Activated B cell treated with CpG ODN at 0.5 μM for 24 hours (primary cell): ENCODE measurements at regions not wholly inside any gene's neighbourhood (a gene's known extent, or its start where the extent isn't known, plus 50 kb on each side); places are given as distances from the start of the nearest gene placed in this dataset.
"Not testable (repeated sequence)": the region's sequence is repeated elsewhere in the genome, so short reads cannot be mapped to it uniquely, and the experiment has no call there.

ENCODE experiments used
- ATAC-seq: fragments of 200-7000 bp; cut with Tn5 transposase; one replicate; pipeline ENCODE4 v1.10.0; 2021; ENCODE audit warnings: low read depth, mild to moderate bottlenecking, moderate library complexity
- CTCF ChIA-PET: fragments of 350-600 bp; sonication (Branson Sonifier 250); formaldehyde crosslinking; loops from one replicate; lab custom pipeline; 2021; ENCODE audit warnings: antibody characterized with exemption; lab: Charles Lee
- POLR2A ChIA-PET: fragments of 350-600 bp; sonication (Branson Sonifier 250); formaldehyde crosslinking; loops from one replicate; lab custom pipeline; 2021; ENCODE audit warnings: antibody characterized with exemption; lab: Charles Lee
- DNase-seq: peaks from one replicate; pipeline ENCODE4 v3.0.0; 2022
- H3K27ac Mint-ChIP-seq: one replicate; pipeline ENCODE4 v1.8.0; 2020; ENCODE audit warnings: mixed read lengths
- H3K27me3 Mint-ChIP-seq: one replicate; pipeline ENCODE4 v1.8.0; 2021; ENCODE audit warnings: mixed read lengths
- H3K36me3 Mint-ChIP-seq: one replicate; pipeline ENCODE4 v1.8.0; 2021; ENCODE audit warnings: low read depth, mixed read lengths
- H3K4me1 Mint-ChIP-seq: one replicate; pipeline ENCODE4 v1.8.0; 2021; ENCODE audit warnings: mixed read lengths
- H3K4me3 Mint-ChIP-seq: one replicate; pipeline ENCODE4 v1.8.0; 2020; ENCODE audit warnings: mild to moderate bottlenecking, mixed read lengths
- H3K9me3 Mint-ChIP-seq: one replicate; pipeline ENCODE4 v1.8.0; 2020; ENCODE audit warnings: mixed read lengths
- intact Hi-C: fragments of 100-400 bp; cut with micrococcal nuclease; formaldehyde crosslinking; loops from one replicate; pipeline ENCODE4 v1.15.1; 2024
- TF ChIP-seq, protein P1 (sequence below): fragments of 200-600 bp; IDR thresholded peaks from one replicate; pipeline ENCODE4 v1.8.0; 2022; ENCODE audit warnings: antibody characterized with exemption, mild to moderate bottlenecking

DNA sequence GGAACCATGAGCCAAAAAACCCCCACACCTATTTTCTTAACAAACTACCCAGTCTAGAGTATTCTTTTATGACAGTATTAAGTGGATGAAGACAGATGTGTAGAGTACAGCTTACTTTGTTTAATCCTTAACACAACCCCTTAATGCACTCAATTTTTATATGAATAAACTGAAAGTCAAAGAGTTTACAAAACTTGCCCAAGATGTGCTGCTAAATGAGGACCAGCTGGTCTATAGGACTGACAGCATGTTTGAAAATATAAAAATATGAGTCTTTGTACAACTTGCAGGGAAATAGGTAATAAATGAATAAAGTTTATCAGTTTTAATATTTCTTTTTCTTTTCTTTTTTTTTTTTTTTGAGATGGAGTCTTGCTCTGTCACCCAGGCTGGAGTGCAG is 102.3 kb downstream of the ZFY start:
- POLR2A ChIA-PET = no interaction called here
- H3K27me3 Mint-ChIP-seq = no peaks in the 10 kb centered on the region
- H3K27ac Mint-ChIP-seq = no peak overlapping the region
- intact Hi-C loops = no loop called here
- H3K9me3 Mint-ChIP-seq = no peaks in the 10 kb centered on the region
- CTCF ChIA-PET = no interaction called here
- TF ChIP-seq, protein P1, sequence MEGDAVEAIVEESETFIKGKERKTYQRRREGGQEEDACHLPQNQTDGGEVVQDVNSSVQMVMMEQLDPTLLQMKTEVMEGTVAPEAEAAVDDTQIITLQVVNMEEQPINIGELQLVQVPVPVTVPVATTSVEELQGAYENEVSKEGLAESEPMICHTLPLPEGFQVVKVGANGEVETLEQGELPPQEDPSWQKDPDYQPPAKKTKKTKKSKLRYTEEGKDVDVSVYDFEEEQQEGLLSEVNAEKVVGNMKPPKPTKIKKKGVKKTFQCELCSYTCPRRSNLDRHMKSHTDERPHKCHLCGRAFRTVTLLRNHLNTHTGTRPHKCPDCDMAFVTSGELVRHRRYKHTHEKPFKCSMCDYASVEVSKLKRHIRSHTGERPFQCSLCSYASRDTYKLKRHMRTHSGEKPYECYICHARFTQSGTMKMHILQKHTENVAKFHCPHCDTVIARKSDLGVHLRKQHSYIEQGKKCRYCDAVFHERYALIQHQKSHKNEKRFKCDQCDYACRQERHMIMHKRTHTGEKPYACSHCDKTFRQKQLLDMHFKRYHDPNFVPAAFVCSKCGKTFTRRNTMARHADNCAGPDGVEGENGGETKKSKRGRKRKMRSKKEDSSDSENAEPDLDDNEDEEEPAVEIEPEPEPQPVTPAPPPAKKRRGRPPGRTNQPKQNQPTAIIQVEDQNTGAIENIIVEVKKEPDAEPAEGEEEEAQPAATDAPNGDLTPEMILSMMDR = no peak
- no peak overlapping the region for H3K4me3 Mint-ChIP-seq
- peaks cover 7% of the 10 kb centered on the region for H3K36me3 Mint-ChIP-seq
- ATAC-seq = no peak
- peaks cover 41% of the 10 kb centered on the region for H3K4me1 Mint-ChIP-seq
- no peak for DNase-seq

DNA sequence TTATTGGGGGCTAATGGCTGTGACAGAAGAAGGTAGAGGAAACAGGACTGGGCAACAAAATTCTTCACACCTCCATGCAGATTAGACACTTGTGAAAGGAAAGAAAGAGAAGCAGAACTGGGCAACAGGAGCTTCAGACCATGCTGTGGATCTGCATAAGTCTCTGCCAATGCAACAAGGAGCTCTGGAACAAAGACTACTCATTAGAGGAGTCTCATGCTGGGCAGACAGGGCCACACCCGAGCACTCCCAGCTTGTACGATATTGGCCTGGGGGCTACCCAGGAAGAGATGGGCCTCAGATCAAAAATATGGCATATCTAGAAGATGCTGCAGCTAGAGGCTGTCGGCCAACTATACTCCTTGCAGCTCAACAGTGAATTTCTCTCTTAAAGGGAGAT is 105.2 kb downstream of the ZFY start:
- H3K4me1 Mint-ChIP-seq = peaks cover 38% of the 10 kb centered on the region
- CTCF ChIA-PET = no interaction called here
- TF ChIP-seq, protein P1 = no peak
- ATAC-seq (no peak), DNase-seq (no peak)
- no peaks in the 10 kb centered on the region for H3K9me3 Mint-ChIP-seq
- no peak overlapping the region for H3K27ac Mint-ChIP-seq
- POLR2A ChIA-PET = no interaction called here
- peaks cover 5% of the 10 kb centered on the region for H3K36me3 Mint-ChIP-seq
- no peak overlapping the region for H3K4me3 Mint-ChIP-seq
- intact Hi-C loops = no loop called here
- no peaks in the 10 kb centered on the region for H3K27me3 Mint-ChIP-seq

DNA sequence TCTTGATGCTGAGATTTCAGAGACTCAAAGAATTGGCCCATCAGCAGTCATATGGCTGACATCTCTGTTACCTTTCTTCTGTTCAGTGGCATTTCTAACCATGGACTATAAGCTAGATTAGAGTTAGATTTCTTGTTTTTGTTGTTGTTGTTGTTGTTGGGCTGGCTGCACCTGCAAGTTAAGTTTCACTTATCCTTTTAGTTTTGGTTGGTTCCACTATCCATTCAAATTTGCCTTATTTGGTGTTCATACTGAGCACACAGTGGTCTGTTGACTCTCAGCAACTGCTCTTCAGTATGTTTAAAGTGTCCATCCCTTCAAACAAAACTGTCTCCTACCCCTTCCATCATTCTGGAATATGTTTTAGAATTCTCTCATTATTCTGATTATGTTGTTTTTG is 106.8 kb downstream of the ZFY start:
- peaks cover 48% of the 10 kb centered on the region for H3K4me1 Mint-ChIP-seq
- TF ChIP-seq, protein P1 = no peak
- CTCF ChIA-PET = no interaction called here

GRCh38 chrY:3042901-3043300 is 107.7 kb downstream of the ZFY start:
- intact Hi-C loops = no loop called here
- Mint-ChIP-seq H3K9me3 (no peaks in the 10 kb centered on the region), H3K4me1 (peaks cover 56% of the 10 kb centered on the region), H3K36me3 (peaks cover 5% of the 10 kb centered on the region), H3K27me3 (no peaks in the 10 kb centered on the region), H3K4me3 (peak overlapping the region; percentile 15), H3K27ac (no peak overlapping the region)
- CTCF ChIA-PET = no interaction called here
- ATAC-seq (no peak), DNase-seq (no peak)
- TF ChIP-seq, protein P1 = no peak
- POLR2A ChIA-PET = no interaction called here

More for the DNA sequence above, 106.8 kb downstream of the ZFY start:
- no peak for ATAC-seq
- no peaks in the 10 kb centered on the region for H3K9me3 Mint-ChIP-seq
- POLR2A ChIA-PET = no interaction called here
- H3K36me3 Mint-ChIP-seq = peaks cover 5% of the 10 kb centered on the region
- H3K4me3 Mint-ChIP-seq = no peak overlapping the region
- H3K27ac Mint-ChIP-seq = no peak overlapping the region
- intact Hi-C loops = no loop called here
- no peaks in the 10 kb centered on the region for H3K27me3 Mint-ChIP-seq
- DNase-seq = no peak

DNA sequence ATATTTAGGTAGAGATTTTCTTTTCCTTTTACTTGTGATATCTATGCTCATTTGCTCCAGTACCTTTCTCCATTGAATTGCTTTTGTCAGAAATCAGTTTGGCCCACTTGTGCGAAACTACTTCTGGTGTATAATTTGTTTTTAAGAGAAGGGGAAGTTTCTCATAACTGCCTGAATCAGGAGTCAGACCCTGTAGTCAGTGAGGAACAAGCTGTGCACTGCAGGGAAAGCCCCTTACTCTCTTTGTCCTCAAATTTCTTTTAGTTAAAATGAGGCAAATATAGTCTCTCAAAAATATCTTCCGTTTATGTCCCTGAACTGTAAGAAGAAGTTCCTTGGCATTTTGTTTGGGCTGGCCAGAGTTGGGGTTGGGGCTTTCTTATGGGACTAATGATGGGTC is 109.9 kb downstream of the ZFY start:
- CTCF ChIA-PET = no interaction called here
- intact Hi-C loops = loop anchor here (5.0 kb wide), 1 partner anchor 33 kb away; no protein-coding TSS in a partner anchor
- H3K27me3 Mint-ChIP-seq = no peaks in the 10 kb centered on the region
- peaks cover 71% of the 10 kb centered on the region for H3K4me1 Mint-ChIP-seq
- ATAC-seq (peak; percentile 49), DNase-seq (no peak)
- POLR2A ChIA-PET = interaction anchor here (1.0 kb wide), 1 partner anchor 34 kb away, joined by 3 read pairs; no protein-coding TSS in a partner anchor
- TF ChIP-seq, protein P1 = no peak
- no peaks in the 10 kb centered on the region for H3K36me3 Mint-ChIP-seq
- H3K4me3 Mint-ChIP-seq = no peak overlapping the region
- no peaks in the 10 kb centered on the region for H3K9me3 Mint-ChIP-seq
- H3K27ac Mint-ChIP-seq = peak overlapping the region; percentile 53

GRCh38 chrY:3055496-3055895 is 120.3 kb downstream of the ZFY start:
- H3K36me3 Mint-ChIP-seq, H3K27ac Mint-ChIP-seq, ATAC-seq, DNase-seq, intact Hi-C loops, H3K9me3 Mint-ChIP-seq, H3K4me3 Mint-ChIP-seq, POLR2A ChIA-PET, H3K4me1 Mint-ChIP-seq, H3K27me3 Mint-ChIP-seq, CTCF ChIA-PET: not testable (repeated sequence)

DNA sequence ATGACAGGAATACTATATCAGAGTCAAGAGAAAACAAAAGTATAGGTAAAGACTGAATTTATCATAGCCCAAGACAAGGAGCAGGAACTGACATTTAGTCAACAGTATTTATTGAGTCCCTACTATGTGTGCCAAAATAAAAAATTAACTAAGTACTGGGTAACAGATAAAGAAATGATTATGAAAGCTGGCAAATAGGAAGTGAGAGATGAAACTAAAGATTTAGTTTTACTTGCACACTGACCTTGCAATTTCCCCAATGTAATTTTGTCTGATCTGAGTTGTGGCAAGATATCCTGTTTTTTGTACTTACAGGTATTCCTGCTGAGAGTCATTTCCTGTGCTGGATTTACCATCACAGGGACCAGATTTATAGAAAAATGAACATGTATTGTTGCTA is 123.2 kb downstream of the ZFY start:
- H3K4me1 Mint-ChIP-seq, H3K36me3 Mint-ChIP-seq, intact Hi-C loops, H3K4me3 Mint-ChIP-seq, H3K27ac Mint-ChIP-seq, H3K27me3 Mint-ChIP-seq, DNase-seq, POLR2A ChIA-PET, CTCF ChIA-PET, H3K9me3 Mint-ChIP-seq: not testable (repeated sequence)
- peak; percentile 25 for ATAC-seq

GRCh38 chrY:3060671-3061070 is 125.5 kb downstream of the ZFY start:
- H3K9me3 Mint-ChIP-seq, DNase-seq, H3K4me3 Mint-ChIP-seq, POLR2A ChIA-PET, H3K36me3 Mint-ChIP-seq, H3K4me1 Mint-ChIP-seq, intact Hi-C loops, ATAC-seq, H3K27ac Mint-ChIP-seq, H3K27me3 Mint-ChIP-seq, CTCF ChIA-PET: not testable (repeated sequence)
